ENCODE measurements at regions not wholly inside any gene's neighbourhood (a gene's known extent, or its start where the extent isn't known, plus 50 kb on each side); places are given as distances from the start of the nearest gene placed in this dataset.

- BruUV-seq (replicated peaks), result no TSS peak
- no peak for DNase-seq (ENCODE audit: low spot score)
- ChIA-PET POLR2A (no interaction called here), CTCF (ENCODE audit: unreplicated experiment) (no interaction called here)
- no peaks in the 10 kb centered on the region for H3K9me2 ChIP-seq (ENCODE audit: insufficient read depth, low read length)
- no peak overlapping the region for H2AFZ ChIP-seq (ENCODE audit: low read length)
- H3K4me1 ChIP-seq (ENCODE audit: insufficient read depth, low read length, poor library complexity, severe bottlenecking), result no peaks in the 10 kb centered on the region
- no peak overlapping the region for H3K4me3 ChIP-seq (ENCODE audit: low read depth, low read length, poor library complexity, severe bottlenecking)
- H3K4me2 ChIP-seq (ENCODE audit: low read length), result no peak overlapping the region
- H3K9me3 ChIP-seq (ENCODE audit: low read length), result no peaks in the 10 kb centered on the region
- no peak overlapping the region for H3K27ac ChIP-seq (ENCODE audit: low read depth, low read length, poor library complexity, severe bottlenecking)
- intact Hi-C loops (cut with micrococcal nuclease; ENCODE audit: unreplicated experiment), result no loop called here
- H3K79me2 ChIP-seq (ENCODE audit: insufficient read depth, low read depth, low read length), result no peaks in the 10 kb centered on the region
- H4K20me1 ChIP-seq (ENCODE audit: insufficient read depth, low read length), result no peaks in the 10 kb centered on the region
- no peak for TF ChIP-seq EZH2phosphoT487 (IDR thresholded peaks at IDR 0.05; ENCODE audit: borderline replicate concordance, low read depth, low read length)
- no peak for TF ChIP-seq CTCF (conservative IDR thresholded peaks at IDR 0.05; ENCODE audit: low read length)
- no peaks in the 10 kb centered on the region for H3K36me3 ChIP-seq (ENCODE audit: insufficient read depth, low read length)
These were observed 80.3 kb downstream of the OTOL1 start for GRCh38 chr3:161576714-161577510.

GRCh38 chr3:161577662-161578061 is 81.1 kb downstream of the OTOL1 start:
- Histone ChIP-seq H3K4me3 (ENCODE audit: low read depth, low read length, poor library complexity, severe bottlenecking) (no peak overlapping the region), H3K27ac (ENCODE audit: low read depth, low read length, poor library complexity, severe bottlenecking) (no peak overlapping the region), H3K79me2 (ENCODE audit: insufficient read depth, low read depth, low read length) (no peaks in the 10 kb centered on the region), H2AFZ (ENCODE audit: low read length) (no peak overlapping the region), H3K9me2 (ENCODE audit: insufficient read depth, low read length) (no peaks in the 10 kb centered on the region), H4K20me1 (ENCODE audit: insufficient read depth, low read length) (no peaks in the 10 kb centered on the region), H3K4me2 (ENCODE audit: low read length) (no peak overlapping the region), H3K36me3 (ENCODE audit: insufficient read depth, low read length) (no peaks in the 10 kb centered on the region), H3K4me1 (ENCODE audit: insufficient read depth, low read length, poor library complexity, severe bottlenecking) (no peaks in the 10 kb centered on the region), H3K9me3 (ENCODE audit: low read length) (no peaks in the 10 kb centered on the region)
- intact Hi-C loops (cut with micrococcal nuclease; ENCODE audit: unreplicated experiment), result no loop called here
- ChIA-PET POLR2A (interaction anchor here (0.6 to 2.2 kb wide), 2 partner anchors 9 to 30 kb away, joined by 3 to 5 read pairs; no protein-coding TSS in a partner anchor), CTCF (ENCODE audit: unreplicated experiment) (no interaction called here)
- no peak for TF ChIP-seq EZH2phosphoT487 (IDR thresholded peaks at IDR 0.05; ENCODE audit: borderline replicate concordance, low read depth, low read length)
- no peak for TF ChIP-seq CTCF (conservative IDR thresholded peaks at IDR 0.05; ENCODE audit: low read length)
- no TSS peak for BruUV-seq (replicated peaks)
- no peak for DNase-seq (ENCODE audit: low spot score)

GRCh38 chr3:161579395-161580126 is 83.0 kb downstream of the OTOL1 start:
- no peak overlapping the region for H3K4me3 ChIP-seq (ENCODE audit: low read depth, low read length, poor library complexity, severe bottlenecking)
- intact Hi-C loops (cut with micrococcal nuclease; ENCODE audit: unreplicated experiment), result no loop called here
- CTCF ChIA-PET (ENCODE audit: unreplicated experiment), result no interaction called here

More at GRCh38 chr3:161579395-161580126, 83.0 kb downstream of the OTOL1 start:
- TF ChIP-seq EZH2phosphoT487 (IDR thresholded peaks at IDR 0.05; ENCODE audit: borderline replicate concordance, low read depth, low read length), result no peak
- TF ChIP-seq CTCF (conservative IDR thresholded peaks at IDR 0.05; ENCODE audit: low read length), result no peak
- POLR2A ChIA-PET, result interaction anchor here (0.7 to 2.2 kb wide), 3 partner anchors 11 to 154 kb away, joined by 3 to 5 read pairs (median 3); no protein-coding TSS in a partner anchor
- H3K9me2 ChIP-seq (ENCODE audit: insufficient read depth, low read length), result no peaks in the 10 kb centered on the region
- no peak overlapping the region for H3K4me2 ChIP-seq (ENCODE audit: low read length)
- H3K9me3 ChIP-seq (ENCODE audit: low read length), result no peaks in the 10 kb centered on the region
- H4K20me1 ChIP-seq (ENCODE audit: insufficient read depth, low read length), result no peaks in the 10 kb centered on the region
- H2AFZ ChIP-seq (ENCODE audit: low read length), result no peak overlapping the region
- no peaks in the 10 kb centered on the region for H3K79me2 ChIP-seq (ENCODE audit: insufficient read depth, low read depth, low read length)
- H3K27ac ChIP-seq (ENCODE audit: low read depth, low read length, poor library complexity, severe bottlenecking), result no peak overlapping the region
- no peaks in the 10 kb centered on the region for H3K4me1 ChIP-seq (ENCODE audit: insufficient read depth, low read length, poor library complexity, severe bottlenecking)
- DNase-seq (ENCODE audit: low spot score), result no peak
- H3K36me3 ChIP-seq (ENCODE audit: insufficient read depth, low read length), result no peaks in the 10 kb centered on the region
- BruUV-seq (replicated peaks), result no TSS peak

All from OCI-LY7 (cell line).